ENCODE measurements at regions not wholly inside any gene's neighbourhood (a gene's known extent, or its start where the extent isn't known, plus 50 kb on each side); places are given as distances from the start of the nearest gene placed in this dataset.

DNA sequence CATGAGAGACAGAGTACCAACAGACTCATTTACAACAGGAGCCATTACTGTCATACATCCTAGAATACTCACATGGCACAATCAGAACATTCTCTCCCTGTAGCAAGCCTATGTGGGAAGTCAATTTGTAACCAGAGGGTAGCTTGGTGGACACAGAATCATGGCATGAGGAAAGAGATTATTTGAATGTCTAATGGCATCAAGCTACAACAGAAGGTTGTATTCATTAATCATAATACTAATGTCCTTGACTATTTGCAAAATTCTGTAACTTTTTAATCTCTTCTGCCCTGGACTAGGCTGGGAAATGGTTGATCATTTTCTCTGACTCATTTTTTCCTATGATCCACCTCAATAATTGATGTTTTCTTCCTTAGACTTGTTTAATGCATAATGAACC is 345.2 kb upstream of the IL12A start:
- BruUV-seq (replicated peaks) = no TSS peak
- DNase-seq = no peak
- no peak overlapping the region for H3K27ac Mint-ChIP-seq (ENCODE audit: unreplicated experiment)
- no peaks in the 10 kb centered on the region for H3K9me3 Mint-ChIP-seq (ENCODE audit: unreplicated experiment)
- H3K36me3 Mint-ChIP-seq (ENCODE audit: insufficient read depth, unreplicated experiment) = no peaks in the 10 kb centered on the region
- POLR2A ChIA-PET = no interaction called here
- Histone ChIP-seq H3K4me1 (no peaks in the 10 kb centered on the region), H3K36me3 (ENCODE audit: control insufficient read depth, insufficient read depth, low read length) (no peaks in the 10 kb centered on the region), H3K4me3 (ENCODE audit: low read depth, low read length) (no peak overlapping the region), H3K9me3 (no peaks in the 10 kb centered on the region), H3K27me3 (replicated peaks; ENCODE audit: control insufficient read depth, insufficient read depth, low read length) (no peaks in the 10 kb centered on the region)
- no peak for TF ChIP-seq CTCF (IDR thresholded peaks at IDR 0.05; ENCODE audit: insufficient read depth in 1 of 2, low read depth in 1 of 2, low read length in 1 of 2, severe bottlenecking in 1 of 2, unreplicated experiment in 1 of 2)
- H3K27me3 Mint-ChIP-seq (ENCODE audit: insufficient read depth, unreplicated experiment) = no peaks in the 10 kb centered on the region
- no peak overlapping the region for H3K4me3 Mint-ChIP-seq (ENCODE audit: unreplicated experiment)
- no peaks in the 10 kb centered on the region for H3K4me1 Mint-ChIP-seq (ENCODE audit: low read depth, unreplicated experiment)
- CTCF ChIA-PET = no interaction called here
- intact Hi-C loops (cut with micrococcal nuclease; ENCODE audit: unreplicated experiment) = no loop called here

DNA sequence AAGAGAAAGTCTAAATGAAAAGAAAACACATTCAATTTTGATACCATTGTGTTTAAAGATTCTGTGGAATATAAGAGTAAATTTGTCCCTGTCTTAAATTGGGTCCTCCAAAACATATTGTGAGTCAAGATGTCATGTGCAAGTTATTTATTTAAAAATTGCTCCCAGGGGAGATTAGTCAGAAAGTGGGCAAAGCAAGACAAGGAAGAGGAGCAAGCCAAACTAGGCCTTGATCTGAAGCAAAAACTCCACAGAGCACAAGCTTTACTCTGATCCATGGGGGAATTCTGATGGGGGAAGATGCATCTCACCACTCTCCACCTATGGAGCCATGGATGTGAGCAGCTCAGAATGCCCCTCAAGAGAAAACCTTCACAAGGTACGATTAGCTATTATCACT is 342.8 kb upstream of the IL12A start:
- no peaks in the 10 kb centered on the region for H3K36me3 ChIP-seq (ENCODE audit: control insufficient read depth, insufficient read depth, low read length)
- H3K27me3 ChIP-seq (replicated peaks; ENCODE audit: control insufficient read depth, insufficient read depth, low read length) = no peaks in the 10 kb centered on the region
- no peaks in the 10 kb centered on the region for H3K4me1 Mint-ChIP-seq (ENCODE audit: low read depth, unreplicated experiment)
- no peak for TF ChIP-seq CTCF (IDR thresholded peaks at IDR 0.05; ENCODE audit: insufficient read depth in 1 of 2, low read depth in 1 of 2, low read length in 1 of 2, severe bottlenecking in 1 of 2, unreplicated experiment in 1 of 2)
- BruUV-seq (replicated peaks) = no TSS peak
- H3K36me3 Mint-ChIP-seq (ENCODE audit: insufficient read depth, unreplicated experiment) = no peaks in the 10 kb centered on the region
- H3K9me3 Mint-ChIP-seq (ENCODE audit: unreplicated experiment) = no peaks in the 10 kb centered on the region
- H3K4me1 ChIP-seq = 0 out of 2 replicates have a peak, but pooled peaks cover 2% of the 10 kb centered on the region
- no peaks in the 10 kb centered on the region for H3K27me3 Mint-ChIP-seq (ENCODE audit: insufficient read depth, unreplicated experiment)
- H3K27ac Mint-ChIP-seq (ENCODE audit: unreplicated experiment) = no peak overlapping the region
- ChIA-PET POLR2A (no interaction called here), CTCF (no interaction called here)
- H3K9me3 ChIP-seq = no peaks in the 10 kb centered on the region
- DNase-seq = no peak
- H3K4me3 ChIP-seq (ENCODE audit: low read depth, low read length) = no peak overlapping the region
- intact Hi-C loops (cut with micrococcal nuclease; ENCODE audit: unreplicated experiment) = no loop called here
- H3K4me3 Mint-ChIP-seq (ENCODE audit: unreplicated experiment) = no peak overlapping the region

DNA sequence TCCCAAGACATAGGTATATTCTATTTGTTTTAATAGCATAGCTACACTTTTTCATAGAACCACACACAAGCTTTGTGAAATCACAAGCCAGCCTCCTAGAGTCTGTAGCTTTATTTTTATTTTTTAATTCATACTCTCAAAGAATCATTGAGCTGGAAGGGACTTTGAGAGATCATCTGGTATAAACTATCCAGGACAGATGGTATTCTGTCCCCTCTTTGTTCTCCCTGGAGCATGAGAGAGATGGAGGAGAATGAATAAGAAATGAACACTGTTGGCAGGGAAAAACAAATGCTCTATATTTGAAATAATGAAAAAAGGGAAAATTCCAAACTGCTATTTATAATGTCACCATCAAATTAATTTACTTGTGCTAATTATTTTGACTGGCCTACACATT is 338.7 kb upstream of the IL12A start:
- intact Hi-C loops (cut with micrococcal nuclease; ENCODE audit: unreplicated experiment) = no loop called here
- Mint-ChIP-seq H3K27ac (ENCODE audit: unreplicated experiment) (no peak overlapping the region), H3K4me1 (ENCODE audit: low read depth, unreplicated experiment) (peaks cover 7% of the 10 kb centered on the region), H3K9me3 (ENCODE audit: unreplicated experiment) (no peaks in the 10 kb centered on the region), H3K27me3 (ENCODE audit: insufficient read depth, unreplicated experiment) (no peaks in the 10 kb centered on the region), H3K36me3 (ENCODE audit: insufficient read depth, unreplicated experiment) (no peaks in the 10 kb centered on the region), H3K4me3 (ENCODE audit: unreplicated experiment) (no peak overlapping the region)
- no TSS peak for BruUV-seq (replicated peaks)
- TF ChIP-seq CTCF (IDR thresholded peaks at IDR 0.05; ENCODE audit: insufficient read depth in 1 of 2, low read depth in 1 of 2, low read length in 1 of 2, severe bottlenecking in 1 of 2, unreplicated experiment in 1 of 2) = no peak
- Histone ChIP-seq H3K36me3 (ENCODE audit: control insufficient read depth, insufficient read depth, low read length) (no peaks in the 10 kb centered on the region), H3K27me3 (replicated peaks; ENCODE audit: control insufficient read depth, insufficient read depth, low read length) (no peaks in the 10 kb centered on the region), H3K4me3 (ENCODE audit: low read depth, low read length) (no peak overlapping the region), H3K4me1 (0 out of 2 replicates have a peak, but pooled peaks cover 7% of the 10 kb centered on the region), H3K9me3 (no peaks in the 10 kb centered on the region)
- ChIA-PET CTCF (no interaction called here), POLR2A (no interaction called here)
- no peak for DNase-seq
